Hepatocyte (in vitro differentiated cells): ENCODE measurements at regions not wholly inside any gene's neighbourhood (a gene's known extent, or its start where the extent isn't known, plus 50 kb on each side); places are given as distances from the start of the nearest gene placed in this dataset.

Source experiments
- DNase-seq: peaks from one replicate; pipeline ENCODE4 v3.0.0-alpha.2; 2016; ENCODE audit warnings: low spot score
- H2AFZ ChIP-seq: fragments of 200-600 bp; sonication (generic); 2 replicates; pipeline ENCODE4 v1.6.0; 2016; ENCODE audit warnings: antibody characterized with exemption, mild to moderate bottlenecking
- H3K27ac ChIP-seq: fragments of 200-600 bp; sonication (generic); 2 replicates; pipeline ENCODE4 v1.5.1; 2016; ENCODE audit warnings: mild to moderate bottlenecking
- H3K27me3 ChIP-seq: fragments of 200-600 bp; sonication (generic); 2 replicates; pipeline ENCODE4 v1.6.1; 2016
- H3K36me3 ChIP-seq: fragments of 200-600 bp; sonication (generic); replicated peaks from 2 replicates; pipeline ENCODE4 v1.5.1; 2016; ENCODE audit warnings: low read depth; ENCODE audit not compliant: insufficient read depth
- H3K4me1 ChIP-seq: fragments of 200-600 bp; sonication (generic); 2 replicates; pipeline ENCODE4 v1.5.1; 2016; ENCODE audit warnings: mild to moderate bottlenecking, moderate library complexity; ENCODE audit not compliant: insufficient read depth
- H3K4me2 ChIP-seq: fragments of 200-600 bp; sonication (generic); 2 replicates; pipeline ENCODE4 v1.6.0; 2016
- H3K4me3 ChIP-seq: fragments of 200-600 bp; sonication (generic); 2 replicates; pipeline ENCODE4 v1.5.1; 2016; ENCODE audit warnings: mild to moderate bottlenecking
- H3K79me2 ChIP-seq: fragments of 200-600 bp; sonication (generic); 2 replicates; pipeline ENCODE4 v1.6.0; 2017; ENCODE audit warnings: mild to moderate bottlenecking
- H3K9me2 ChIP-seq: fragments of 200-600 bp; sonication (generic); replicated peaks from 2 replicates; pipeline ENCODE4 v1.6.0; 2017; ENCODE audit warnings: mild to moderate bottlenecking; ENCODE audit not compliant: insufficient read depth
- H3K9me3 ChIP-seq: fragments of 200-600 bp; sonication (generic); 2 replicates; pipeline ENCODE4 v1.5.1; 2016; ENCODE audit warnings: low read depth, mild to moderate bottlenecking
- H4K20me1 ChIP-seq: fragments of 200-600 bp; sonication (generic); 2 replicates; pipeline ENCODE4 v1.6.0; 2016; ENCODE audit warnings: mild to moderate bottlenecking; ENCODE audit not compliant: insufficient read depth, poor library complexity, severe bottlenecking
- CTCF ChIP-seq: fragments of 200-600 bp; sonication (generic); IDR thresholded peaks from 2 replicates; pipeline ENCODE4 v1.5.1; 2016; ENCODE audit warnings: antibody characterized with exemption, mild to moderate bottlenecking; ENCODE audit not compliant: poor library complexity
- EZH2 ChIP-seq: fragments of 200-600 bp; sonication (generic); IDR thresholded peaks from 2 replicates; pipeline ENCODE4 v1.6.1; 2016; ENCODE audit warnings: antibody characterized with exemption, mild to moderate bottlenecking, borderline replicate concordance
- EZH2phosphoT487 ChIP-seq: fragments of 200-600 bp; sonication (generic); IDR thresholded peaks from one replicate; pipeline ENCODE4 v1.6.1; 2018; ENCODE audit warnings: antibody characterized with exemption, mild to moderate bottlenecking, low read depth, moderate library complexity; ENCODE audit not compliant: unreplicated experiment, severe bottlenecking
- WGBS: methylation state at CpG from one replicate; pipeline ENCODE4 v1.1.6; 2016; ENCODE audit warnings: low lambda C conversion rate; ENCODE audit errors: missing lambda C conversion rate; 5-methylcytosine and 5-hydroxymethylcytosine counted together

DNA sequence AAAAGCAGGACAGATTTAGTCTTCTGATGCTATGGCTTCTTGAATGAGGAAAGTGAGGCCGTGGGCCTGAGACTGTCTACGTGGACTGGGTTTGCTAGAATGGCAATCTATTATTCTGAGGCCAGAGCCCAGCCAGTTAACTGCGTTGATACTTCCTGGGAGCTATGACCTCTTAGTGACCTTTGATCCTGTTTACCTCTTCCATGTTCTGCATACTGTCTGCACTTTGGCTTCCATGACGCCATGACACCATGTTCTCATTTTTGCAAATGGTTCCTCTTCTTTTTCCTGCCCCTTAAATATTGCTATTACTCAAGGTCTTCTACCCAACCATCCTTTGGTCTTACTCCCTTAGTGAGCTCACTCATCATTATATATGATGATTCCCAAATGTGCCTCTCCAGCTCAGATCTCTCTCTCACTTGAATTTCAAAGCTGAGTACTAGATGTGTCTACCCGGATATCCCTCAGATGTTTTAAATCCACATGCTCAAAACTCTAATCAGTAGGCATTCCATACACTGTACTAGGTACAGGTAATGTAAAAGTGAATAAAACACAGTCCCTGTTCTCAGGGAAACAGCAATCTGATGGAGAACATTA lies 66.1 kb upstream of the ATP1A1 start:
- Histone ChIP-seq H3K9me2 (no peaks in the 10 kb centered on the region), H3K27ac (no peak overlapping the region), H3K79me2 (no peaks in the 10 kb centered on the region), H3K4me1 (peaks cover 5% of the 10 kb centered on the region), H4K20me1 (no peaks in the 10 kb centered on the region), H3K27me3 (no peaks in the 10 kb centered on the region), H3K4me3 (no peak overlapping the region), H3K9me3 (no peaks in the 10 kb centered on the region), H3K36me3 (no peaks in the 10 kb centered on the region), H3K4me2 (no peak overlapping the region), H2AFZ (no peak overlapping the region)
- no peak for DNase-seq
- TF ChIP-seq CTCF (no peak), EZH2 (no peak), EZH2phosphoT487 (no peak)
- 84% methylated on average over 5 of the region's 5 CpGs for WGBS

DNA sequence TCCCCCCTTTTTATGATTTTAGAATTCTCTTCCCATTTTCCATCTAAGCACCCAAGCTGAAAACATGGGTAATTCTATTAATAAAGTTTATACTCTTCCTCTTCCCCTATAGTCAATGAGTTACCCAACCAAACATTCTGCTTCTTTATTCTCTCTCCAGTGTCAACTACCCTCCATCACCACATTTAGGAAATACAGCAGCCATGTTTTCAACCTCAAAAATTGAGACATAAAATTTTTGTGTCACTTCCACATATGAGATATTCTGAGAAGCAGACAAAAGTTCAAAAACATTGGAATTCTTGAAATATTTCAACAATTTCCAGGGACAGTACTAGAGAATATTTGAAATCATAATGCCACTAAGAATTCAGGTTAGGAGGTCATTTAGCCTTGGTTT lies 64.8 kb upstream of the ATP1A1 start:
- TF ChIP-seq EZH2phosphoT487 (no peak), CTCF (no peak), EZH2 (no peak)
- no peak overlapping the region for H3K4me3 ChIP-seq
- no peaks in the 10 kb centered on the region for H3K27me3 ChIP-seq
- no peaks in the 10 kb centered on the region for H3K79me2 ChIP-seq
- no peak for DNase-seq
- peaks cover 11% of the 10 kb centered on the region for H3K4me1 ChIP-seq
- H3K9me3 ChIP-seq: no peaks in the 10 kb centered on the region
- no peak overlapping the region for H3K27ac ChIP-seq
- H2AFZ ChIP-seq: no peak overlapping the region
- no peaks in the 10 kb centered on the region for H3K36me3 ChIP-seq
- H4K20me1 ChIP-seq: no peaks in the 10 kb centered on the region
- H3K9me2 ChIP-seq: no peaks in the 10 kb centered on the region
- H3K4me2 ChIP-seq: no peak overlapping the region

DNA sequence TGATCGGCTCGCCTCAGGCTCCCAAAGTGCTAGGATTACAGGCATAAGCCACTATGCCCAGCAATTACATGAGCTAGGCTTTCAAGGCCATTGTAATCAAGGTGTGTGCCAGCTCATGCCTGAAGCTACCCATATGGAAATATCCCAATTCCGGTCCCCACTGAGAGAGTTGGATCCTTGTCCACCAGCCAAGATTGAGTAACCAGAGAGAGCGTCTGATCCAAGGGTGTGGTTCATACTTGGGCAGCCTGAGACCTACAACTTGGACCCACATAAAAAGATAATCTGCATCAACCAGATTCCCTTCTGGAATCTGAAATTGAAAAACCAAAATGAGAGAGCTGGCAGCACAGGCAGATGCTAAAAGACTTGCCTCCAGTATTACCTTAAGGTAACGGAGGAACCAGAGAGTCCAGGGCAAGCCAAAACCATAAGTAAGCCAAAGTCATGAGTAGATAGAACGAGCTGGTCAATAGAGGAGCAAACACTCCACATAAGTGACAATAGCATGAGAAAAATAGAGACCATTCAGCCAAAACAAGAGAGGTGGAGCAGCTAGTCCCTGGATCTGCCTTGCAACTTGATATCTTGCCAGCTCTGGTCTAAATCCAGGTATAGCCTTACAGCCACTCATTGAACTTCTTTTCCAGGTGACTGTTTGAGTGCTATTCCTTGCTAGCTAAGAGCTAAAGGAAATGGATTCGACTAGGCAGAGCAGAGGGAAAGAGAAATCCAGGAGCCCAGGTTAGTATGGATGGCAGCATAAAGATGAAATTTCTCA lies 63.8 kb upstream of the ATP1A1 start:
- no peaks in the 10 kb centered on the region for H4K20me1 ChIP-seq
- no peak overlapping the region for H3K4me2 ChIP-seq
- TF ChIP-seq CTCF (no peak), EZH2phosphoT487 (no peak), EZH2 (no peak)
- H2AFZ ChIP-seq: no peak overlapping the region
- 95% methylated on average over 7 of the region's 7 CpGs for WGBS
- H3K9me3 ChIP-seq: no peaks in the 10 kb centered on the region
- H3K36me3 ChIP-seq: no peaks in the 10 kb centered on the region
- DNase-seq: no peak
- no peak overlapping the region for H3K27ac ChIP-seq
- peaks cover 11% of the 10 kb centered on the region for H3K4me1 ChIP-seq
- H3K4me3 ChIP-seq: no peak overlapping the region
- no peaks in the 10 kb centered on the region for H3K79me2 ChIP-seq
- no peaks in the 10 kb centered on the region for H3K9me2 ChIP-seq
- H3K27me3 ChIP-seq: no peaks in the 10 kb centered on the region
